Activated CD4-positive, alpha-beta T cell treated with anti-CD3 and anti-CD28 coated beads for 36 hours (primary cell): ENCODE measurements at regions not wholly inside any gene's neighbourhood (a gene's known extent, or its start where the extent isn't known, plus 50 kb on each side); places are given as distances from the start of the nearest gene placed in this dataset.
A peak's percentile ranks its signal among the peaks of the same experiment; 100 is the strongest.

Source experiments
- ATAC-seq: fragments of 200-7000 bp; cut with Tn5 transposase; one replicate; pipeline ENCODE4 v1.10.0; 2021; ENCODE audit warnings: mild to moderate bottlenecking, moderate library complexity
- CTCF ChIA-PET: fragments of 350-600 bp; sonication (Branson Sonifier 250); formaldehyde crosslinking; loops from one replicate; lab custom pipeline; 2021; ENCODE audit warnings: antibody characterized with exemption; lab: Charles Lee
- POLR2A ChIA-PET: fragments of 350-600 bp; sonication (Branson Sonifier 250); formaldehyde crosslinking; loops from one replicate; lab custom pipeline; 2021; ENCODE audit warnings: antibody characterized with exemption, inconsistent platforms; lab: Charles Lee
- DNase-seq: peaks from one replicate; pipeline ENCODE4 v3.0.0-alpha.2; 2020
- H3K27ac Mint-ChIP-seq: one replicate; pipeline ENCODE4 v1.8.0; 2021; ENCODE audit warnings: mixed read lengths
- H3K27me3 Mint-ChIP-seq: one replicate; pipeline ENCODE4 v1.8.0; 2021; ENCODE audit warnings: mixed read lengths
- H3K36me3 Mint-ChIP-seq: one replicate; pipeline ENCODE4 v1.8.0; 2021; ENCODE audit warnings: low read depth, mixed read lengths
- H3K4me1 Mint-ChIP-seq: one replicate; pipeline ENCODE4 v1.8.0; 2021; ENCODE audit warnings: mixed read lengths
- H3K4me3 Mint-ChIP-seq: one replicate; pipeline ENCODE4 v1.8.0; 2021; ENCODE audit warnings: mild to moderate bottlenecking, moderate library complexity, mixed read lengths
- H3K9me3 Mint-ChIP-seq: one replicate; pipeline ENCODE4 v1.8.0; 2021; ENCODE audit warnings: low read depth, mixed read lengths
- intact Hi-C, 2 experiments: fragments of 100-400 bp; cut with DNase I in 1 of 2; cut with micrococcal nuclease in 1 of 2; formaldehyde crosslinking; loops; one replicate each; pipeline versions ENCODE4 v1.14.2 to v1.15.1; 2022 to 2024; cut with DNase I, micrococcal nuclease

DNA sequence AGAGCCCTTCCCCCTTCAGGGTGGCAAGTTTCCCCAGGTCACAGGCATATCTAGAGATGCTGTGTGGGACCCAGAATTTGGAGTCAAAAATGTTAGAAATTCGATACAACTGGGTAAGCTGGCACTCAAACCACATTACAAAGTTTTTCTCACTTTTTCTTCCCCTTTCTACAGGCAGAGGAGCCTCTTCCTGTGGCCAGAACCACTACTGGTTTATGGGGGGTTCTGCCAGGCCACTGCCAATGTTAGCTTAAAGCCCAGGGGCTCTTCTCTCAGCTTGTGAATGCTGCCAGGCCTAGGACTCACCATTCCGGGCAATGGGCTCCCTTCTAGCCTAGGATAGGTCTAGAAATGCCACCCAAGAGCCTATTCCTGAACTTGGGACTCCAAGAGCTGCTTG, 617.9 kb upstream of the PHF14 start:
- CTCF ChIA-PET: no interaction called here
- POLR2A ChIA-PET: no interaction called here
- H3K4me1 Mint-ChIP-seq: no peaks in the 10 kb centered on the region
- ATAC-seq (no peak), DNase-seq (no peak)
- H3K27me3 Mint-ChIP-seq: no peaks in the 10 kb centered on the region
- intact Hi-C loops: no loop called here
- no peaks in the 10 kb centered on the region for H3K36me3 Mint-ChIP-seq
- peaks cover 4% of the 10 kb centered on the region for H3K9me3 Mint-ChIP-seq
- H3K27ac Mint-ChIP-seq: no peak overlapping the region
- H3K4me3 Mint-ChIP-seq: no peak overlapping the region

DNA sequence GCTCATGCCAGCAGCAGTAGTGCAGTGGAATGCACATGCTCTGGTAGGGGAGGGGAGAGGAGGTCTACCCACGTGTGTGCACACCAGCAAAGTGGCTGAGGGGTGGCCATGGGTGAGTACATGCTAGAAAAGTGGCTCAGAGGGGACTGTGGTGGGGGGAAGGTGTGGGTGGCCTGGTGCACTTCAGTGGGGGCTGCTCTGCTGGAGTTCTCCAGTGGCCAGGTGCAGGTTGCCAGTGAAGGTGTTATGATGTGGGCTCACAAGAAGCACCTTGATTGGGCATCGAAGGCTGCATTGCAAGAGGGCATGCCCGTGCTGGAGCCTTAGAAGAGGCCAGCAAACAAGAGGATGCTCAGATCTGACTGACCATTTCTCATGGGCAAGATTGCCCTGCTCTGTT, 613.6 kb upstream of the PHF14 start:
- H3K27ac Mint-ChIP-seq: no peak overlapping the region
- POLR2A ChIA-PET: no interaction called here

DNA sequence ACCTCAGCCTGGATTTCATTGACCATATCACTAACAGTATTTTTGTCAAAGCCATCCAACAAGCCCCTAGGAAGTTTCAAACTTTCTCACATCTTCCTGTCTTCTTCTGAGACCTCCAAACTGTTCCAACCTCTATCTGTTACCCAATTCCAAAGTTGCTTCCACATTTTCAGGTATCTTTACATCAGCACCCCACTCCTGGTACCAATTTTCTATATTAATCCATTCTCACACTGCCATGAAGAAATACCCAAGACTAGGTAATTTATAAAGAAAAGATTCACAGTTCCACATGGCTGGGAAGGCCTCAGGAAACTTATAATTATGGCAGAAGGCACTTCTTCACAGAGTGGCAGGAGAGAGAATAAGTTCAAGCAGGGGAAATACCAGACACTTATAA, 571.9 kb upstream of the PHF14 start:
- H3K27ac Mint-ChIP-seq: no peak overlapping the region
- H3K4me1 Mint-ChIP-seq: no peaks in the 10 kb centered on the region
- no peak for ATAC-seq
- peaks cover 22% of the 10 kb centered on the region for H3K9me3 Mint-ChIP-seq
- H3K27me3 Mint-ChIP-seq: no peaks in the 10 kb centered on the region
- ChIA-PET CTCF (no interaction called here), POLR2A (no interaction called here)
- no peaks in the 10 kb centered on the region for H3K36me3 Mint-ChIP-seq
- intact Hi-C loops: no loop called here
- no peak for DNase-seq
- H3K4me3 Mint-ChIP-seq: no peak overlapping the region

More for the DNA sequence above, 613.6 kb upstream of the PHF14 start:
- CTCF ChIA-PET: no interaction called here
- Mint-ChIP-seq H3K27me3 (no peaks in the 10 kb centered on the region), H3K4me1 (no peaks in the 10 kb centered on the region), H3K36me3 (no peaks in the 10 kb centered on the region), H3K4me3 (no peak overlapping the region), H3K9me3 (peaks cover 9% of the 10 kb centered on the region)
- intact Hi-C loops: no loop called here
- ATAC-seq: no peak
- DNase-seq: no peak

DNA sequence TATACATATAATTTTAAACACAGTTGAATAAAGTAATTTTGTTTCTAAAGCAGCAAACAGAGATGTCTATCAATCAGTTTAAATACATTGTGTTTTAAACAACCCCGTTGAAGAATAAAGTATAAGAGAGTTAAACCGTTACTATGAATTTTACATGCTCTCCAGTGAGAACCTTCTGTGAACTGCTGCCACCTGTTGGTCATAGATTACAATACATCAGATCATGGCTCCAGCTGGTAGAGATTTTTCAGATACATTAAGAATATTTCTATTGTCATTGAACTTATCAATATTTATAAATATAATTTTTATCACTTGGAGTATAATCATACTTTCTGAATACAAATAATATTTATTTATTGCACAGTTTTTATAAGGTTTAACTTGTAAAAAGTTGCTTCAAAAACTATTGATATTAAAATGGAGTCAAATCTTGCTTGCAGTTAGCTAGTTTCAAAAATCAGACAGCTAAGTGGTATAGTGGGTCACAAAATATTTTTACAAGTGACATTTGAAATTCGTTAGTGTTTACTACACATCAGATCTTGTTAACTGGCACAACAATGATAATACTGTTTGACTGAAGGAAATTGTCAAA, 561.2 kb upstream of the PHF14 start:
- ATAC-seq (no peak), DNase-seq (peak; percentile 19)
- Mint-ChIP-seq H3K36me3 (no peaks in the 10 kb centered on the region), H3K4me3 (no peak overlapping the region), H3K27me3 (peaks cover 1% of the 10 kb centered on the region), H3K9me3 (no peaks in the 10 kb centered on the region), H3K27ac (no peak overlapping the region), H3K4me1 (no peaks in the 10 kb centered on the region)
- ChIA-PET CTCF (interaction anchor here (0.6 to 1.3 kb wide), 7 partner anchors 10 to 579 kb away, joined by 3 to 9 read pairs (median 3); no protein-coding TSS in a partner anchor), POLR2A (no interaction called here)
- intact Hi-C loops: loop anchor here (2.0 to 5.0 kb wide), 4 partner anchors 475 to 1995 kb away; no protein-coding TSS in a partner anchor

DNA sequence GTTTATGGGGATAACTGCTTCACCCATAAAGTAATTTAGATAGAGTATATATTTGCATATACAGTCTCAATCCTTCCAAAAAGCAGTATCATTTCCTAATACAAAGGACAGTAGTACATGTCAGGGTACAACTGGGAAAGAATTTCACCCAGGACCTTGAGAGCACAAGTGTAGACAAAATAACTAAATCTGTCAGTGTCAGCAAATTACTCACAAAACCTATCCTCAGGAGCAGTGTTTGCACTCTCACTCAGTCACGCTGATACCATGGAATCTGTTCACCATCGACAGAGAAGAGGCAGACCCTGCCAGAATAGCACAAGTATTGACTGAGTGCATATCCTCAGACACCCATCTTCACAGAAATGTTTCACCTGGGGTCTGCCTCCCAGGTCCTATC, 554.7 kb upstream of the PHF14 start:
- H3K27me3 Mint-ChIP-seq: no peaks in the 10 kb centered on the region
- H3K4me3 Mint-ChIP-seq: no peak overlapping the region
- no peaks in the 10 kb centered on the region for H3K4me1 Mint-ChIP-seq
- H3K27ac Mint-ChIP-seq: no peak overlapping the region
- H3K36me3 Mint-ChIP-seq: no peaks in the 10 kb centered on the region
- no peak for ATAC-seq
- ChIA-PET CTCF (no interaction called here), POLR2A (no interaction called here)
- DNase-seq: no peak
- H3K9me3 Mint-ChIP-seq: no peaks in the 10 kb centered on the region
- intact Hi-C loops: no loop called here

DNA sequence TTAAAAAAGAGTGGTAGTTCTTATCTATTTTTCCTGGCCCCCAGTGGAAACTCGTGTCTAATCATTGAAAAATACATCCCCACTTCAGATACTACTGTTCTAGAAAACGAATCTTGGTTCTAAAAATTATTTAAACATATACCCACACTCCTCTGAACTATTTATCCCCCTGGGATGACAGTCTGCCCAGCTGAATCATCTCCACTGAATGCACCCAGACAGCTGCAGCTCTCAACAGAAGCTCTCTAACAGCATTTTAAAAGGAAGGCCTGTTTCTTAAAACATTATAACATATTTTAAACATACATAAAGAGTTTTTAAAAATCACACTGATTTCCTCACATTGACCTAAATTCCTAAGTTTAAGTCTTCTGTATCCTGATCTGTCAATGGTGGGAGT, 544.6 kb upstream of the PHF14 start:
- no peak for DNase-seq
- Mint-ChIP-seq H3K9me3 (no peaks in the 10 kb centered on the region), H3K4me1 (no peaks in the 10 kb centered on the region), H3K27me3 (no peaks in the 10 kb centered on the region), H3K36me3 (no peaks in the 10 kb centered on the region), H3K4me3 (no peak overlapping the region), H3K27ac (no peak overlapping the region)
- POLR2A ChIA-PET: no interaction called here
- CTCF ChIA-PET: no interaction called here
- intact Hi-C loops: no loop called here
- ATAC-seq: no peak

DNA sequence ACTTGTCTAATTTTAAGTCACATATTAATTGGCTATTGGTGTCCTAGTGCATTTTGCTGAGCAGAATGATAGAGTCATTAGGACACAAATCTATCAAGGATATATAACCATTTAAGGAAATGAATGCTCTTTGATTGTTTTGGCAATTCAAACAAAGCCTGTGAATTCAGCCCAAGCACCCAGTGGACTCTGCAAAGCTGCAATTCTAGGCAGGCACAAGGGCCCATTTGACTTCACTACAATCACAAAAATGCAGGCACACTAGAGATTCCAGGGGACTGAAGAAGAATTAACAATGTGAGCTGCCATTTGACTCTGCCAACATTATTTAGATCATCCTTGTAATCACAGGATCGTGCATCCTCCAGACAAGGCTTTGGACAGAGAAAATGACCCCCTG, 544.2 kb upstream of the PHF14 start:
- H3K4me3 Mint-ChIP-seq: no peak overlapping the region
- intact Hi-C loops: no loop called here

DNA sequence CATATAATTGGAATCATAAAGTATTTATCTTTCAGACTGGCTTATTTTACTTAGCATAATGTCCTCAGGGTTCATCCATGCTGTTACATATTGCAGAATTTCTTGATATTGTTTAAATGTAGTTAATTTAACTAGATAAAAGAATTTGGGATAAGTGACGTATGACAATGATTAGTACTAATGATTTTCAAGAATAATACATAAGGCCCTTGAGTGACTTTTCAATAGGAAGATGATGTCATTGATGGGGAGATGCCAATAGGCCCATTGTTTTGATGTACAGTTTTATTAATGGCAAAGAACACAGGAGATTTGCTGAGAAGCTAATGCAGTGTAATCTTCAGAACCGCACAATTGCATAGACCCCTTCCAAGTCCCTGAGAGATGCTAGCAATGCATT, 537.4 kb upstream of the PHF14 start:
- ChIA-PET POLR2A (no interaction called here), CTCF (no interaction called here)
- intact Hi-C loops: no loop called here
- Mint-ChIP-seq H3K36me3 (no peaks in the 10 kb centered on the region), H3K4me1 (no peaks in the 10 kb centered on the region), H3K4me3 (no peak overlapping the region), H3K27me3 (no peaks in the 10 kb centered on the region), H3K27ac (no peak overlapping the region), H3K9me3 (peaks cover 3% of the 10 kb centered on the region)
- ATAC-seq (no peak), DNase-seq (no peak)

More for the DNA sequence above, 544.2 kb upstream of the PHF14 start:
- Mint-ChIP-seq H3K9me3 (peaks cover 1% of the 10 kb centered on the region), H3K27ac (no peak overlapping the region), H3K27me3 (no peaks in the 10 kb centered on the region), H3K36me3 (no peaks in the 10 kb centered on the region), H3K4me1 (no peaks in the 10 kb centered on the region)
- DNase-seq: no peak
- ChIA-PET POLR2A (no interaction called here), CTCF (no interaction called here)
- no peak for ATAC-seq

DNA sequence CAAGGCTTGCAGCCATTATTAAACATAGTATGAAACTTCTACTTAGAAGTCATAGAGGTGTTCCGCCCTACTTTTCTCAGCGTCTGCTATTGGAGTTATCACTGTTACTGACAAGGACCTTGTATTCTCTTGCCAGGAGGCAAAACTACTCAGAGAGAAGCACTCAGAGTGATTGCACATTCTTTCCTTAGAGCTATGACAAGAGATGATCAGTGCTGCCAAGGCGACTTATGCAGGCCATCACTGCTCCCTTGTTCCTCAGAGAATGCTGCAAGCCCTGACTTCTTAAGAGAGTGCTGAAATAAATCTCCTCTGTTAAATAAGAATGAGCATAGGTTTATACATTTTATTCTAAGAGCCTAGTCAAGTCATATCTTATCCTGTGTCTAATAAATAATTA, 534.6 kb upstream of the PHF14 start:
- DNase-seq (no peak), ATAC-seq (no peak)
- Mint-ChIP-seq H3K4me1 (no peaks in the 10 kb centered on the region), H3K36me3 (no peaks in the 10 kb centered on the region), H3K9me3 (peaks cover 13% of the 10 kb centered on the region), H3K4me3 (no peak overlapping the region), H3K27ac (no peak overlapping the region), H3K27me3 (no peaks in the 10 kb centered on the region)
- ChIA-PET CTCF (interaction anchor here (0.8 kb wide), 1 partner anchor 26 kb away, joined by 3 read pairs; no protein-coding TSS in a partner anchor), POLR2A (no interaction called here)
- intact Hi-C loops: no loop called here

DNA sequence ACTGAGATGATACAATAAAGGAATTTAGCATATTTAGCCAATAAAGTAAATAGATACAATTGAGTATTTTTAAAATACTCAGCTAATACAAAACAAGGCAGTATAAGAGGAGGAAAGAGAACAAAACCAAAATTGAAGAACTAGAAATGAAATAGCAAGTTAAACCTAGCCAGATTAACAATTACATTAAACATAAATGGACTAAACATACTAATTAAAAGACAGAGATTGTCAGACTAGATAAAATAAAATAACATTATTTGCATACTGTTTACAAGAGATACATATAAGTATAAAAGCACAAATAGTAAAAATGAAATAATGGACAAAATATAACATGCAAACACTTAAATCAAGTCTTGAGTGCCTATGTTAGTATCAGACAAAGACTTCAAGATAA, 517.7 kb upstream of the PHF14 start:
- no peaks in the 10 kb centered on the region for H3K4me1 Mint-ChIP-seq
- no peaks in the 10 kb centered on the region for H3K27me3 Mint-ChIP-seq
- no peaks in the 10 kb centered on the region for H3K36me3 Mint-ChIP-seq
- intact Hi-C loops: no loop called here
- peaks cover 6% of the 10 kb centered on the region for H3K9me3 Mint-ChIP-seq
- no peak for DNase-seq
- CTCF ChIA-PET: no interaction called here
- POLR2A ChIA-PET: no interaction called here
- H3K4me3 Mint-ChIP-seq: no peak overlapping the region
- ATAC-seq: no peak
- H3K27ac Mint-ChIP-seq: no peak overlapping the region

DNA sequence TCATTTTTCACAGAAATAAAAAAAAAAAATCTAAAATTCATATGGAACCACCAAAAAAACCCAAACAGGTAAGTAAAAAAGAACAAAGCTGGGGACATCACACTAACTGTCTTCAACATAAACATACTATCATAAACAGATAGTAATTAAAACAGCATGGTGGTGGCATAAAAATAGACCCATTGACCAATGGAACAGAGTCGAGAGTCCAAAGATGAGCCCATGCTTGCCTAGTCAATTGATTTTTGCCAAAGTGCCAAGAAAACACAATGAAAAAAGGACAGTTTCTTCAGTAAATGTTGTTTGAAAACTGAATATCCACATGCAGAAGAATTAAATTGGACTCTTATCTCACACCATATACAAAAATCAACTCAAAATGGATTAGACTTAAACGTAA, 513.2 kb upstream of the PHF14 start:
- Mint-ChIP-seq H3K27me3 (no peaks in the 10 kb centered on the region), H3K27ac (no peak overlapping the region), H3K4me1 (no peaks in the 10 kb centered on the region), H3K9me3 (peaks cover 2% of the 10 kb centered on the region), H3K36me3 (no peaks in the 10 kb centered on the region), H3K4me3 (no peak overlapping the region)
- DNase-seq (no peak), ATAC-seq (no peak)
- CTCF ChIA-PET: no interaction called here
- POLR2A ChIA-PET: no interaction called here
- intact Hi-C loops: no loop called here

DNA sequence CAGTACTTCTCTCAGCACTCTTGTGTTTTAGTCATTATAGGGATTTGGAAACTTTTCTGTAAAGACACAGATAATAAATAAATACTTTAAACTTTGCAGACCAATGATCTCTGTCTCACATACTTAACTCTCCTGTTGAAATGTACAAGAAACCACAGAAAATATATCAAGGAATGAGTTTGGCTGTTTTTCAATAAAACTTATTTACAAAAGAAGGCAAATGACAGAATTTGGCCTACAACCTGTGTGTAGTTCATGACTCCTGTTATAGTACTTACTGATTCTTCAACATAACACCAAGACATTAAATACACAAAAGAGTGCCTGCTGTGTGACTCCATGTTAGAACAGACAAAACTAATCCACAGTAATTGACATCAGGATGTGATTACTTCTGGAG, 510.0 kb upstream of the PHF14 start:
- POLR2A ChIA-PET: no interaction called here
- ATAC-seq: no peak

More for the DNA sequence above, 510.0 kb upstream of the PHF14 start:
- Mint-ChIP-seq H3K4me3 (no peak overlapping the region), H3K9me3 (peaks cover 2% of the 10 kb centered on the region), H3K36me3 (no peaks in the 10 kb centered on the region), H3K27ac (no peak overlapping the region), H3K27me3 (no peaks in the 10 kb centered on the region), H3K4me1 (no peaks in the 10 kb centered on the region)
- intact Hi-C loops: no loop called here
- no peak for DNase-seq
- CTCF ChIA-PET: no interaction called here
